ENCODE measurements at regions not wholly inside any gene's neighbourhood (a gene's known extent, or its start where the extent isn't known, plus 50 kb on each side); places are given as distances from the start of the nearest gene placed in this dataset.

GRCh38 chr4:28146191-28146590, 1285.5 kb downstream of the STIM2 start:
- H3K9me3 ChIP-seq (ENCODE audit: control insufficient read depth, insufficient read depth, low read length), result no peaks in the 10 kb centered on the region
- no peaks in the 10 kb centered on the region for H3K27me3 ChIP-seq (ENCODE audit: control insufficient read depth, insufficient read depth, low read length)
- WGBS (ENCODE audit: insufficient coverage), result no CpG with 5 or more reads among the region's 3 CpGs
- no peaks in the 10 kb centered on the region for H3K36me3 ChIP-seq (ENCODE audit: control insufficient read depth, insufficient read depth, low read length)
- H3K27ac ChIP-seq (ENCODE audit: low read depth, low read length), result no peak overlapping the region
- no peaks in the 10 kb centered on the region for H3K4me1 ChIP-seq (ENCODE audit: control insufficient read depth, insufficient read depth, low read length)
- no peak for DNase-seq (ENCODE audit: low read depth in 4 of 6, low spot score in 6 of 6)
- H3K4me3 ChIP-seq (ENCODE audit: low read depth, low read length), result no peak overlapping the region

DNA sequence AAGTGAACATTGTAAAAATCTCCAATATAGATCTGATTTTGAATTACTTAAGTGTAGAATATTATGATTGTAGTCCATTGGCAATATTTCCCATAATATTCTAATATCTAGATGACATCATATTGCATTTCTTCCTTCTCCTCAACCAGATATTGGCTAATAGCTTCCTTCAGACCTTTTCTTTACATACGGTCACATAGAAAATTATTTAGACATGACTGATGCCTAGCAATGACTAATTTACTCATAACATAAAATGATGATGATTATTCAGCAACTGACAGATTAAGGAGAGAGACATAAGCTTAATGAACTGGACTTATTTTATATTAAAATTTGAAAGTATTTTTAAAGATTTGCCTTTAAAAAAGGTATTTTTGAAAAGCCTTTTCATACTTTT, 1287.6 kb downstream of the STIM2 start:
- WGBS (ENCODE audit: insufficient coverage), result no CpG with 5 or more reads among the region's 1 CpG
- no peak overlapping the region for H3K27ac ChIP-seq (ENCODE audit: low read depth, low read length)
- no peaks in the 10 kb centered on the region for H3K4me1 ChIP-seq (ENCODE audit: control insufficient read depth, insufficient read depth, low read length)
- H3K4me3 ChIP-seq (ENCODE audit: low read depth, low read length), result no peak overlapping the region
- H3K9me3 ChIP-seq (ENCODE audit: control insufficient read depth, insufficient read depth, low read length), result no peaks in the 10 kb centered on the region
- no peaks in the 10 kb centered on the region for H3K27me3 ChIP-seq (ENCODE audit: control insufficient read depth, insufficient read depth, low read length)
- no peaks in the 10 kb centered on the region for H3K36me3 ChIP-seq (ENCODE audit: control insufficient read depth, insufficient read depth, low read length)
- no peak for DNase-seq (ENCODE audit: low read depth in 4 of 6, low spot score in 6 of 6)

DNA sequence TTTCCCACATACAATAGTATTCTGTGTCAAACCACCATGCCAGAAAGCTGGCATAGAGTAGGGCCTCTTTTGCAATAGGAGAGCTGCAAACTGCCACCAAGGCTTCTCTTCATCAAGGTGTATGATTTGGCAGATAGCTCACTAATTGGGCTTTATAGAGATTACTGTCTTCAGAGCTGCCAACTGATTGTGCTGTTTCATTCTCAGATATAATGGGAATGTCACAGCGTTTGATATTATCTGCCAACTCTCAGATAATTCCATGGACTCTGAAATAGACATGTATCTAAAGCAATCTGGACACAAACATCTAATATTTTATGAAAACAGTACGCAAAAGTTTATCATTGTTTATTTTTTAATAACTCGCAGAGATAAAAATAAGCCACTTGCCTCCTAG, 1289.1 kb downstream of the STIM2 start:
- H3K4me3 ChIP-seq (ENCODE audit: low read depth, low read length), result no peak overlapping the region
- WGBS (ENCODE audit: insufficient coverage), result no CpG with 5 or more reads among the region's 3 CpGs
- no peaks in the 10 kb centered on the region for H3K36me3 ChIP-seq (ENCODE audit: control insufficient read depth, insufficient read depth, low read length)
- H3K9me3 ChIP-seq (ENCODE audit: control insufficient read depth, insufficient read depth, low read length), result no peaks in the 10 kb centered on the region
- no peaks in the 10 kb centered on the region for H3K27me3 ChIP-seq (ENCODE audit: control insufficient read depth, insufficient read depth, low read length)
- no peak for DNase-seq (ENCODE audit: low read depth in 4 of 6, low spot score in 6 of 6)
- H3K27ac ChIP-seq (ENCODE audit: low read depth, low read length), result no peak overlapping the region
- no peaks in the 10 kb centered on the region for H3K4me1 ChIP-seq (ENCODE audit: control insufficient read depth, insufficient read depth, low read length)

DNA sequence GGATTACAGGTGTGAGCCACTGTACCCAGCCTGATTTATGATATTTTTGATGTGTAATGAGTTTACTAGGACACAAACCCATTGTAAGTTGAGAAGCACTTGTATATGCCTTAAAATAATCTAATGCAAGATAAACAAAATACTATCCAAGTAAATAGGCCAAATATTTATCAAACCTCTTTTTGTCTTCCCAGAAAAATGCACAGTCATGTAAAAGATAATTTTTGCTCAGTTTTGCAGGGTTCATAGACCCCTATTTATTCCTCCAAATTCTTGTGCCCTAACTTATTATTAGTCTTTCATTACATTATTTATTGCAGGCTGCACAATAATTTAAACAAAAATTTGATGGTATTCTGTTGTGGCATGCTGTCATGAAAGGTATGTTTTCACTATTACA, 1290.7 kb downstream of the STIM2 start:
- Histone ChIP-seq H3K4me1 (ENCODE audit: control insufficient read depth, insufficient read depth, low read length) (no peaks in the 10 kb centered on the region), H3K27me3 (ENCODE audit: control insufficient read depth, insufficient read depth, low read length) (no peaks in the 10 kb centered on the region), H3K9me3 (ENCODE audit: control insufficient read depth, insufficient read depth, low read length) (no peaks in the 10 kb centered on the region), H3K36me3 (ENCODE audit: control insufficient read depth, insufficient read depth, low read length) (no peaks in the 10 kb centered on the region), H3K4me3 (ENCODE audit: low read depth, low read length) (no peak overlapping the region), H3K27ac (ENCODE audit: low read depth, low read length) (no peak overlapping the region)
- no peak for DNase-seq (ENCODE audit: low read depth in 4 of 6, low spot score in 6 of 6)

DNA sequence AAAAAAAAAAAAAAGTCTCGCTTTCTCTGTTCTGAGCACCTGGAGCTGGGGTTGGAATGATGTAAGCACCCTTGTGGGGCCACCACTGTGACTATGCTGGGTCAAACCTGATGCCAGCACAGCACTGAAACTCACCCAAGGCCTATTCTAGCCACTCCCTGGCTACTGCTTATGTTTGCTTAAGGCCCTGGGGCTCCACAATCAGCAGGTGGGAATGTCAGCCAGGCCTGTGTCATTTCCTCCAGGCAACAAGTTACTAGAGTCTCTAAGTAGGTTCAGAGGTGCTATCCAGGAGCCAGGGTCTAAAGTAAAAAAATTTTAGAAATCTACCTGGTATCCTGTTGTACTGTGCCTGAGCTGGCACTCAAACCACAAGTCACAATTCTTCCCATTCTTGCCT, 1306.8 kb downstream of the STIM2 start:
- Histone ChIP-seq H3K4me1 (ENCODE audit: control insufficient read depth, insufficient read depth, low read length) (no peaks in the 10 kb centered on the region), H3K27ac (ENCODE audit: low read depth, low read length) (no peak overlapping the region), H3K9me3 (ENCODE audit: control insufficient read depth, insufficient read depth, low read length) (no peaks in the 10 kb centered on the region), H3K36me3 (ENCODE audit: control insufficient read depth, insufficient read depth, low read length) (no peaks in the 10 kb centered on the region), H3K27me3 (ENCODE audit: control insufficient read depth, insufficient read depth, low read length) (no peaks in the 10 kb centered on the region), H3K4me3 (ENCODE audit: low read depth, low read length) (no peak overlapping the region)
- no peak for DNase-seq (ENCODE audit: low read depth in 4 of 6, low spot score in 6 of 6)
- WGBS (ENCODE audit: insufficient coverage), result no CpG with 5 or more reads among the region's 1 CpG

DNA sequence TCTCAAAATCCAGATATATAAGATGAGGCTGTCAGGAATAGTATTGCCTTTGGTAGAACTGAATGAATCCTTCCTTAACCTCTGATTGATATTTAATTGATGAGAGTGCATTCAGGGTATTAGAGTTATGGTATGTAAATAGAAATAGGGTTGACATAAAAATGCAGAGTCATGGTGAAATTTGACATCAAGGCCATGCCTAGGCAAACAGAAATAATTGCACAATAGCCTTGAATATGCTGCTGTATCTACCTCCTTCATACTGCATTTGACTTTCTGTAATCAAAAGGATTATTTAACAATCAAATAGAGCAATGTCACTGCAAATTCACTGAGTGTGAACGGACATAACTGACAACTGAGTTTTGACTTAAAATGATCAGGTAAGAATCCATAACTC, 1316.3 kb downstream of the STIM2 start:
- H3K27ac ChIP-seq (ENCODE audit: low read depth, low read length), result no peak overlapping the region
- no peaks in the 10 kb centered on the region for H3K9me3 ChIP-seq (ENCODE audit: control insufficient read depth, insufficient read depth, low read length)
- no peaks in the 10 kb centered on the region for H3K27me3 ChIP-seq (ENCODE audit: control insufficient read depth, insufficient read depth, low read length)
- no CpG with 5 or more reads among the region's 1 CpG for WGBS (ENCODE audit: insufficient coverage)
- DNase-seq (ENCODE audit: low read depth in 4 of 6, low spot score in 6 of 6), result no peak
- H3K4me1 ChIP-seq (ENCODE audit: control insufficient read depth, insufficient read depth, low read length), result no peaks in the 10 kb centered on the region
- H3K36me3 ChIP-seq (ENCODE audit: control insufficient read depth, insufficient read depth, low read length), result no peaks in the 10 kb centered on the region
- H3K4me3 ChIP-seq (ENCODE audit: low read depth, low read length), result no peak overlapping the region

DNA sequence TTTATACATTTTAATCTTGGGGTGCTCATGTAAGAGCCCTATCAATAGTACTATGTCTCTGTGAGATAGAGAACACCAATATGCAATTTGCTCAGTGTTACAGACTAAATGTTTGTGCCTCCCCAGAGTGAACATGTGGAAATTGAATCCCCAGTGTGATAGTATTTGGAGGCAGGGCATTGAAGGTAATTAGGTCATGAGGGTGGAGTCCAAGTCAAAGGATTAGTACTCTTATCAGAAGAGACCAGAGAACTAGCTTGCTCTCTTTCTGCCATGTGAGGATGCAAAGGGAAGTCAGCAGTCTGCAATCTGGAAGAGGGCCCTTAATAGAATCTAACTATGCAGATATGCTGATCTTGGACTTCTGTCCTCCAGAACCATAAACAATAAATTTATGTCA, 1317.0 kb downstream of the STIM2 start:
- Histone ChIP-seq H3K9me3 (ENCODE audit: control insufficient read depth, insufficient read depth, low read length) (no peaks in the 10 kb centered on the region), H3K4me1 (ENCODE audit: control insufficient read depth, insufficient read depth, low read length) (no peaks in the 10 kb centered on the region), H3K4me3 (ENCODE audit: low read depth, low read length) (no peak overlapping the region), H3K27me3 (ENCODE audit: control insufficient read depth, insufficient read depth, low read length) (no peaks in the 10 kb centered on the region), H3K27ac (ENCODE audit: low read depth, low read length) (no peak overlapping the region), H3K36me3 (ENCODE audit: control insufficient read depth, insufficient read depth, low read length) (no peaks in the 10 kb centered on the region)
- DNase-seq (ENCODE audit: low read depth in 4 of 6, low spot score in 6 of 6), result no peak

- Histone ChIP-seq H3K4me1 (ENCODE audit: control insufficient read depth, insufficient read depth, low read length) (no peaks in the 10 kb centered on the region), H3K9me3 (ENCODE audit: control insufficient read depth, insufficient read depth, low read length) (no peaks in the 10 kb centered on the region), H3K27me3 (ENCODE audit: control insufficient read depth, insufficient read depth, low read length) (no peaks in the 10 kb centered on the region), H3K4me3 (ENCODE audit: low read depth, low read length) (no peak overlapping the region), H3K36me3 (ENCODE audit: control insufficient read depth, insufficient read depth, low read length) (no peaks in the 10 kb centered on the region), H3K27ac (ENCODE audit: low read depth, low read length) (no peak overlapping the region)
- no CpG with 5 or more reads among the region's 3 CpGs for WGBS (ENCODE audit: insufficient coverage)
- no peak for DNase-seq (ENCODE audit: low read depth in 4 of 6, low spot score in 6 of 6)
Observed at GRCh38 chr4:28179126-28179525, 1318.5 kb downstream of the STIM2 start.

GRCh38 chr4:28209371-28209924, 1348.8 kb downstream of the STIM2 start:
- no peaks in the 10 kb centered on the region for H3K36me3 ChIP-seq (ENCODE audit: control insufficient read depth, insufficient read depth, low read length)
- H3K4me3 ChIP-seq (ENCODE audit: low read depth, low read length), result no peak overlapping the region
- H3K27ac ChIP-seq (ENCODE audit: low read depth, low read length), result no peak overlapping the region
- H3K27me3 ChIP-seq (ENCODE audit: control insufficient read depth, insufficient read depth, low read length), result no peaks in the 10 kb centered on the region
- peaks cover 1% of the 10 kb centered on the region for H3K9me3 ChIP-seq (ENCODE audit: control insufficient read depth, insufficient read depth, low read length)
- H3K4me1 ChIP-seq (ENCODE audit: control insufficient read depth, insufficient read depth, low read length), result no peaks in the 10 kb centered on the region
- WGBS (ENCODE audit: insufficient coverage), result no CpG with 5 or more reads among the region's 1 CpG
- no peak for DNase-seq (ENCODE audit: low read depth in 4 of 6, low spot score in 6 of 6)

DNA sequence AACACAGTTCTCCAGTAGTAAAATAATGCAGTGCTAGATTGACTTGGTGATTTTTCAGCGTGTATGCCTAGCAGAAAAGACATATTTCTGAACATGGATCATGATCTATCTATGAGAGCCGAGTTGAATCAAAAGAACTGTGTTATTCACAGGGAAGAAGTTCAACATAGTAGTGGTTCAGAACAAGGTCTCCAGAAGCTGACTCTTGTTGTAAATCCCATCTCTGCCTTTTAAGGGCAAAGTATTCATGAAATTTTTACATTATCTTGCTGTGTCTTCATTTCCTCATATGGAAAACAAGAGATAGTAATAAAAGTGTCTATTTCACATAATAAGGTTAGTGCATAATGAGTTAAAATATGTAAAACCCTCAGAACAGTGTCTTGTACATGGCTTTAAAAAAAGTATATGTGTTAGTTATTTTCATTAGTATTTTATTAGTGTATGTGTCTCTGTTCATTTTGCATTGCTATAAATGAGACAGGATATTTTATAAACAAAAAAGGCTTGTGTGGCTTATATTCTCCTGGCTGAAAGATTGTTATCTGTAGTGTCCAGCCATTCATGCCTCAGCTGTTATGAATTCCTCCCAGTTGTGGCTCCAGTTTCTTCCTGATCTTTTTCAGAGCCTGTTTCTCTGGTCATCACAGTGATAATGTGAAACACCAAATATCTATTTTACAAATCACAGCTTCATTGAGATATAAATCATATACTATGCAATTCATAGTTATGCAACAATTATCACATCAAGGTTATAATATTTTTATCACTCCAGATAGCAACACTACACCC, 1351.2 kb downstream of the STIM2 start:
- WGBS (ENCODE audit: insufficient coverage), result no CpG with 5 or more reads among the region's 2 CpGs

More for the DNA sequence above, 1351.2 kb downstream of the STIM2 start:
- Histone ChIP-seq H3K36me3 (ENCODE audit: control insufficient read depth, insufficient read depth, low read length) (no peaks in the 10 kb centered on the region), H3K4me3 (ENCODE audit: low read depth, low read length) (no peak overlapping the region), H3K27ac (ENCODE audit: low read depth, low read length) (no peak overlapping the region), H3K4me1 (ENCODE audit: control insufficient read depth, insufficient read depth, low read length) (no peaks in the 10 kb centered on the region), H3K9me3 (ENCODE audit: control insufficient read depth, insufficient read depth, low read length) (no peaks in the 10 kb centered on the region), H3K27me3 (ENCODE audit: control insufficient read depth, insufficient read depth, low read length) (no peaks in the 10 kb centered on the region)
- DNase-seq (ENCODE audit: low read depth in 4 of 6, low spot score in 6 of 6), result no peak

All from spinal cord (tissue), 9 donors.